HepG2 (cell line): ENCODE measurements at regions not wholly inside any gene's neighbourhood (a gene's known extent, or its start where the extent isn't known, plus 50 kb on each side); places are given as distances from the start of the nearest gene placed in this dataset.

Experiments used
- GFI1 ChIP-seq: sonication (generic); formaldehyde crosslinking; IDR thresholded peaks from 2 replicates; pipeline ENCODE4 v1.5.0; 2020; ENCODE audit warnings: missing genetic modification reagents, mild to moderate bottlenecking, borderline replicate concordance
- PRDM10 ChIP-seq: sonication (generic); formaldehyde crosslinking; IDR thresholded peaks from 2 replicates; pipeline ENCODE4 v1.4.0; 2020; ENCODE audit warnings: low read depth, missing genetic modification reagents
- ZNF138 ChIP-seq: sonication (generic); formaldehyde crosslinking; IDR thresholded peaks from 2 replicates; pipeline ENCODE4 v1.5.0; 2020; ENCODE audit warnings: mild to moderate bottlenecking, low read depth, missing genetic modification reagents
- ZNF607 ChIP-seq: sonication (generic); formaldehyde crosslinking; IDR thresholded peaks from 2 replicates; pipeline ENCODE4 v1.5.1; 2020; ENCODE audit warnings: missing genetic modification reagents, mild to moderate bottlenecking, borderline replicate concordance
- ZNF629 ChIP-seq: sonication (generic); formaldehyde crosslinking; conservative IDR thresholded peaks from 2 replicates; pipeline ENCODE4 v1.5.0; 2020; ENCODE audit warnings: missing genetic modification reagents
- ZSCAN21 ChIP-seq: sonication (generic); formaldehyde crosslinking; IDR thresholded peaks from 2 replicates; pipeline ENCODE4 v1.8.0; 2022; ENCODE audit warnings: mild to moderate bottlenecking, missing genetic modification reagents, moderate library complexity, borderline replicate concordance
- TF ChIP-seq, protein P1 (sequence below): IDR thresholded peaks from 2 replicates; pipeline ENCODE4 v1.6.1; 2012; ENCODE audit warnings: inconsistent platforms
- TF ChIP-seq, protein P2 (sequence below): sonication (generic); formaldehyde crosslinking; IDR thresholded peaks from 2 replicates; pipeline ENCODE4 v1.4.0; 2020; ENCODE audit warnings: missing genetic modification reagents

DNA sequence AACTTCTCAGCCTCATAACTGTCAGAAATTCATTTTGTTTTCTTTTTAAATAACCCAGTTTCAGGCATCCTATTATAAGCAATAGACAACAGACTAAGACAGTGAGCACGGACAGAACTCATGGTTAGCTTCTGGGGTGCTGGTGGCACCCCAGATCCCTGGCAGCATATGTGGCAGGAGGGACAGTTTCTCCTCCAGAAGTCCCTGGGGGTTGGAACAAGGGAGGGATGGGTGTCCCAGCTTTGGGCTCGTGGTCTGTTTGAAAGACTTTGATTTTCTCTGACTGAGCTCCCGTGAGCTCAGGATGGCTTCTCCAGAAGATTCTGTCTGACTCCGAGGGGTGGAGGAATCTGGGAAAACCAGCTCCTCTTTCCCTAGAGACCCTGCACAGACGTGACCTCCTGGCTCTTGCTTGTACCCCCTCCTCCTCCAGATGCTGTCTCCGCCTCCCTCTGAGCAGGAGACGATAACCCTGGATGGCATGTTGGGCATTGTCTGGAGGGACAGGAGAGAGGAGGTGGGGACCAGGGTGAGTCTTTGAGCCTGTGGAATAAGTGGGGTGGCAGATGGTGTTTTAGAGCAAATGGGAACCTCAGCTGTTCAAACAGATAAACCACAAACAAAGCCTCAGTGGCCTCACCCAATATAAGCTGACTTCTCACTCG lies 421.1 kb downstream of the GLRX3 start:
- TF ChIP-seq ZNF138: no peak
- no peak for TF ChIP-seq PRDM10 (CRISPR knock-in tag)
- TF ChIP-seq, protein P1, sequence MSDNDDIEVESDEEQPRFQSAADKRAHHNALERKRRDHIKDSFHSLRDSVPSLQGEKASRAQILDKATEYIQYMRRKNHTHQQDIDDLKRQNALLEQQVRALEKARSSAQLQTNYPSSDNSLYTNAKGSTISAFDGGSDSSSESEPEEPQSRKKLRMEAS: no peak
- TF ChIP-seq ZSCAN21 (CRISPR knock-in tag): no peak
- TF ChIP-seq ZNF629 (CRISPR knock-in tag): no peak
- TF ChIP-seq, protein P2, sequence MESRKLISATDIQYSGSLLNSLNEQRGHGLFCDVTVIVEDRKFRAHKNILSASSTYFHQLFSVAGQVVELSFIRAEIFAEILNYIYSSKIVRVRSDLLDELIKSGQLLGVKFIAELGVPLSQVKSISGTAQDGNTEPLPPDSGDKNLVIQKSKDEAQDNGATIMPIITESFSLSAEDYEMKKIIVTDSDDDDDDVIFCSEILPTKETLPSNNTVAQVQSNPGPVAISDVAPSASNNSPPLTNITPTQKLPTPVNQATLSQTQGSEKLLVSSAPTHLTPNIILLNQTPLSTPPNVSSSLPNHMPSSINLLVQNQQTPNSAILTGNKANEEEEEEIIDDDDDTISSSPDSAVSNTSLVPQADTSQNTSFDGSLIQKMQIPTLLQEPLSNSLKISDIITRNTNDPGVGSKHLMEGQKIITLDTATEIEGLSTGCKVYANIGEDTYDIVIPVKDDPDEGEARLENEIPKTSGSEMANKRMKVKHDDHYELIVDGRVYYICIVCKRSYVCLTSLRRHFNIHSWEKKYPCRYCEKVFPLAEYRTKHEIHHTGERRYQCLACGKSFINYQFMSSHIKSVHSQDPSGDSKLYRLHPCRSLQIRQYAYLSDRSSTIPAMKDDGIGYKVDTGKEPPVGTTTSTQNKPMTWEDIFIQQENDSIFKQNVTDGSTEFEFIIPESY (CRISPR knock-in tag): no peak
- TF ChIP-seq ZNF607: no peak
- no peak for TF ChIP-seq GFI1 (CRISPR knock-in tag)
